CD14-positive monocyte (primary cell): ENCODE measurements at regions not wholly inside any gene's neighbourhood (a gene's known extent, or its start where the extent isn't known, plus 50 kb on each side); places are given as distances from the start of the nearest gene placed in this dataset.

Source experiments
- DNase-seq, 3 donors: peaks; one replicate each; pipeline ENCODE4 v3.0.0-alpha.2; 2011 to 2022
- H2AFZ ChIP-seq: 2 replicates; pipeline ENCODE4 v1.6.0; 2012; ENCODE audit warnings: mild to moderate bottlenecking, low read depth, low read length, inconsistent platforms; ENCODE audit not compliant: insufficient read depth, poor library complexity, severe bottlenecking
- H3K27ac ChIP-seq, 2 donors: 1 replicate in 1 of 2; 2 replicates in 1 of 2; pipeline ENCODE4 v1.5.1; 2012 to 2013; ENCODE audit warnings: low read length in 2 of 2, control low read depth in 1 of 2, inconsistent platforms in 1 of 2, low read depth in 1 of 2, mild to moderate bottlenecking in 1 of 2
- H3K27me3 ChIP-seq, 2 donors: one replicate each; pipeline versions ENCODE4 v1.6.0 to v1.6.1; 2011 to 2013; ENCODE audit warnings: low read length in 2 of 2; ENCODE audit not compliant: control insufficient read depth in 2 of 2, insufficient read depth in 2 of 2
- H3K36me3 ChIP-seq, 2 donors: replicated peaks in 1 of 2; 1 replicate in 1 of 2; 2 replicates in 1 of 2; pipeline versions ENCODE4 v1.5.1 to v1.6.1; 2012 to 2013; ENCODE audit warnings: low read length in 2 of 2, control low read depth in 1 of 2, inconsistent platforms in 1 of 2, mild to moderate bottlenecking in 1 of 2; ENCODE audit not compliant: insufficient read depth in 2 of 2, control insufficient read depth in 1 of 2
- H3K4me1 ChIP-seq, 2 donors: 1 replicate in 1 of 2; 2 replicates in 1 of 2; pipeline versions ENCODE4 v1.5.1 to v1.6.1; 2012 to 2013; ENCODE audit warnings: low read length in 2 of 2, control low read depth in 1 of 2, inconsistent platforms in 1 of 2, mild to moderate bottlenecking in 1 of 2, moderate library complexity in 1 of 2; ENCODE audit not compliant: insufficient read depth in 2 of 2, control insufficient read depth in 1 of 2
- H3K4me2 ChIP-seq: replicated peaks from 2 replicates; pipeline ENCODE3; 2012; ENCODE audit warnings: low read length, moderate library complexity, mild to moderate bottlenecking; ENCODE audit not compliant: poor library complexity, severe bottlenecking; ENCODE audit errors: extremely low read depth
- H3K4me3 ChIP-seq, 3 experiments: fragments of 200-600 bp in 1 of 3; sonication (generic) in 1 of 3; replicated peaks in 1 of 3; 1 replicate in 2 of 3; 2 replicates in 1 of 3; pipeline ENCODE4 v1.5.1; 2011 to 2013; ENCODE audit warnings: low read length in 3 of 3, mild to moderate bottlenecking in 3 of 3, control low read depth in 2 of 3, low read depth in 2 of 3, inconsistent platforms in 1 of 3, moderate library complexity in 1 of 3
- H3K79me2 ChIP-seq: 2 replicates; pipeline ENCODE4 v1.6.0; 2012; ENCODE audit warnings: mild to moderate bottlenecking, control low read depth, inconsistent platforms, low read length, moderate library complexity; ENCODE audit not compliant: insufficient read depth
- H3K9ac ChIP-seq: 2 replicates; pipeline ENCODE4 v1.6.0; 2017; ENCODE audit warnings: low read length, mild to moderate bottlenecking; ENCODE audit not compliant: insufficient read depth, poor library complexity, severe bottlenecking
- H3K9me3 ChIP-seq, 2 donors: replicated peaks in 1 of 2; 1 replicate in 1 of 2; 2 replicates in 1 of 2; pipeline versions ENCODE4 v1.5.1 to v1.6.1; 2012 to 2013; ENCODE audit warnings: low read length in 2 of 2, control low read depth in 1 of 2; ENCODE audit not compliant: control insufficient read depth in 1 of 2, insufficient read depth in 1 of 2
- H4K20me1 ChIP-seq: 2 replicates; pipeline ENCODE4 v1.6.0; 2012; ENCODE audit warnings: mild to moderate bottlenecking, low read length, control low read depth, moderate library complexity; ENCODE audit not compliant: insufficient read depth
- H3K27ac Mint-ChIP-seq, 7 donors: one replicate each; pipeline ENCODE4 v1.8.0; 2020; ENCODE audit warnings: mild to moderate bottlenecking in 7 of 7, mixed read lengths in 7 of 7, moderate library complexity in 6 of 7, inconsistent platforms in 2 of 7
- H3K27me3 Mint-ChIP-seq, 3 donors: one replicate each; pipeline ENCODE4 v1.8.0; 2021 to 2022; ENCODE audit warnings: low read depth in 3 of 3, mild to moderate bottlenecking in 3 of 3, mixed read lengths in 3 of 3, moderate library complexity in 3 of 3, inconsistent platforms in 1 of 3
- H3K36me3 Mint-ChIP-seq, 2 donors: one replicate each; pipeline ENCODE4 v1.8.0; 2020; ENCODE audit warnings: mixed read lengths in 2 of 2, inconsistent platforms in 1 of 2, mild to moderate bottlenecking in 1 of 2
- H3K4me1 Mint-ChIP-seq: one replicate; pipeline ENCODE4 v1.8.0; 2020; ENCODE audit warnings: mild to moderate bottlenecking, mixed read lengths
- H3K4me3 Mint-ChIP-seq, 2 donors: one replicate each; pipeline ENCODE4 v1.8.0; 2020; ENCODE audit warnings: mild to moderate bottlenecking in 2 of 2, mixed read lengths in 2 of 2, moderate library complexity in 1 of 2
- H3K9me3 Mint-ChIP-seq, 7 donors: one replicate each; pipeline ENCODE4 v1.8.0; 2020 to 2022; ENCODE audit warnings: mixed read lengths in 7 of 7, mild to moderate bottlenecking in 6 of 7, moderate library complexity in 6 of 7, inconsistent platforms in 2 of 7
- WGBS: methylation state at CpG from one replicate; pipeline ENCODE4 v1.1.5; 2013; ENCODE audit warnings: missing lambda C conversion rate; ENCODE audit not compliant: insufficient coverage; 5-methylcytosine and 5-hydroxymethylcytosine counted together
- intact Hi-C, 2 donors: fragments of 100-400 bp; cut with micrococcal nuclease; formaldehyde crosslinking; loops; one replicate each; pipeline versions ENCODE4 v1.15.0 to v1.15.1; 2023
- TF ChIP-seq, protein P1 (sequence below): fragments of 200-600 bp; IDR thresholded peaks from one replicate; pipeline ENCODE4 v1.8.0; 2022; ENCODE audit warnings: antibody characterized with exemption, mild to moderate bottlenecking

DNA sequence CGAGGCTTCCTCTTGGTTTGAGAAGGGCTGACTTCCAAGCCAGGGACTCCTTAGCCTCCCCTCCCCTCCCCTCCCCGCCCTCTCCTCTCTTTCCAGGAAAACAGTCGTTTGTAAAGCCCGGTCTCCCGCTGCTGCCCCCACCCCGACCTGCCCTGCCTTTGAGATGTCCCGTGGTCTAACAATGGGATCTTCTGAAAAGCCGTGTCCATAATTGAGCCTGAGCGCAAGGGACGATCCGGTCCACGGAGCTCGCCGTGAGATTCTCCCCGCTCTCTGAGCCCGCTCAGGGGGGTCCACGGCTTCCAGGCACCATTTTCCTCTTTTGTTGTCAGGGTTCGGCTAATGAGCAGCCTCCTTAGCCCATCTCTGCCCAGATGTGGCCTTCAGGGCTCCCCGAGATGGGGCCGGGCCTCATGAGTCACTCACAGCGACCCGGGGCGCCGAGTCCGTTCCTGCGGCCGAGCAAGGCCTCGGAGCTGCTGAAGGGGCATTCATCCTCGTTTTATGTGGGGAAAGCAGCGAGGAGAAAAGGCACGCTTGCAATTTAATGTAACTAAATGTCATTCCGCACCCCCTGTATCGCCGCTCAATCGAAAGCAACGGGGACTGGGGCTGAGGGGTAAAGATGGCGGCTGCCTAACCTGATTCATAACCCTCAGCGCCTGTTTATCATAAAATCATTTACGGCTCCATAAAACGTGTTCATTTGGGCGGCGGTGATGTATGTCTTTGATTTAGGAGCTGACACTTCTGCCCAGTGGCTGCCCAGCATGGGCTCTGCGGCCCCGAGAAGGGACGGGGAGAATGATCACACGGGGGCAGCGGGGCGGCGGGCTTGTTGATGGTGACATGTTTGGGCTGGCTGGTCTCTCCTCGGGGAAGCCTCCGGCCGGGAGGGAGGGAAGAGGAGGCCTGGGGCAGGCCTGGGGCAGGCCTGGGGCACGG lies 232.6 kb upstream of the C1orf174 start:
- TF ChIP-seq, protein P1, sequence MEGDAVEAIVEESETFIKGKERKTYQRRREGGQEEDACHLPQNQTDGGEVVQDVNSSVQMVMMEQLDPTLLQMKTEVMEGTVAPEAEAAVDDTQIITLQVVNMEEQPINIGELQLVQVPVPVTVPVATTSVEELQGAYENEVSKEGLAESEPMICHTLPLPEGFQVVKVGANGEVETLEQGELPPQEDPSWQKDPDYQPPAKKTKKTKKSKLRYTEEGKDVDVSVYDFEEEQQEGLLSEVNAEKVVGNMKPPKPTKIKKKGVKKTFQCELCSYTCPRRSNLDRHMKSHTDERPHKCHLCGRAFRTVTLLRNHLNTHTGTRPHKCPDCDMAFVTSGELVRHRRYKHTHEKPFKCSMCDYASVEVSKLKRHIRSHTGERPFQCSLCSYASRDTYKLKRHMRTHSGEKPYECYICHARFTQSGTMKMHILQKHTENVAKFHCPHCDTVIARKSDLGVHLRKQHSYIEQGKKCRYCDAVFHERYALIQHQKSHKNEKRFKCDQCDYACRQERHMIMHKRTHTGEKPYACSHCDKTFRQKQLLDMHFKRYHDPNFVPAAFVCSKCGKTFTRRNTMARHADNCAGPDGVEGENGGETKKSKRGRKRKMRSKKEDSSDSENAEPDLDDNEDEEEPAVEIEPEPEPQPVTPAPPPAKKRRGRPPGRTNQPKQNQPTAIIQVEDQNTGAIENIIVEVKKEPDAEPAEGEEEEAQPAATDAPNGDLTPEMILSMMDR = no peak
- no peak overlapping the region for H2AFZ ChIP-seq
- H3K36me3 Mint-ChIP-seq = no peaks in the 10 kb centered on the region
- H3K27me3 ChIP-seq = peaks cover 0 to 2% of the 10 kb centered on the region in 2 donors
- no peak for DNase-seq
- intact Hi-C loops = no loop called here
- no peaks in the 10 kb centered on the region for H4K20me1 ChIP-seq
- 85% methylated on average over 46 of the region's 53 CpGs for WGBS
- H3K4me3 Mint-ChIP-seq = no peak overlapping the region
- H3K27ac Mint-ChIP-seq = no peak overlapping the region
- H3K4me1 Mint-ChIP-seq = no peaks in the 10 kb centered on the region
- peaks cover 20 to 23% of the 10 kb centered on the region in 2 donors for H3K9me3 ChIP-seq
- no peak overlapping the region for H3K9ac ChIP-seq
- H3K36me3 ChIP-seq = no peaks in the 10 kb centered on the region
- H3K27me3 Mint-ChIP-seq = peaks cover under 1 to 10% (median 1%) of the 10 kb centered on the region in 3 donors
- no peak overlapping the region for H3K4me2 ChIP-seq
- H3K4me1 ChIP-seq = no peaks in the 10 kb centered on the region
- no peaks in the 10 kb centered on the region for H3K79me2 ChIP-seq
- H3K9me3 Mint-ChIP-seq = peaks cover 4 to 27% (median 15%) of the 10 kb centered on the region in 7 donors
- no peak overlapping the region for H3K4me3 ChIP-seq
- H3K27ac ChIP-seq = no peak overlapping the region

DNA sequence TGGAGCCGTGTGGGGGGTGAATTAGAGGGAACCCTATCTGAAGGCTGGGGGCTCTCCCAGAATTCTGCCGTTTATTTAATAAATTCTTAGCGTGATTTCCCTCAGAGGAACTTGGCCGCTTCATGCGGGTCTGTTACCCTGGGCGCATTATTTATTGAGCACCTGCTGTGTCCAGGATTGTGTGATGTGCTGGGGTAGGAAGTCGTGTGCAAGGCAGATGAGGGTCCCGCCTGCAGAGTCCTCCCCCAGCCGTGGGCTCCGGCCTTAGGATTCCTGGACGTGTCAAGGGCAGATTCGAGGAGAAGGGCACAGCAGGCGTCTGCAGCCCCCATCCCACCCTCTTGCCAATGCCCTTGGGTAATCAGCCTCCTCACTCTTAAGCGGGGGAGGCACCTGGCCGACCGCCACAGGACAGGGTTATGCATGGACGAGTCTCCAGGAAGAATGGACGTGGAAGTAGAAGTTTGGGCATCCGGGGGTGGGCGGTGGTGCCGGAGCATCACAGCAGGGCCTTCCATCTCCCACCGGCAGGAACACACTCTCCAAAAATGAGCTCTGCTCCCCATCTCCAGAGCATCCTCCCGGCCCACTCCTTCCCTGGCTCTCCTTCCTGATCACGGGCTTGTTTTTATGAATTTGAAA lies 233.3 kb upstream of the C1orf174 start:
- no peak overlapping the region for H3K27ac Mint-ChIP-seq
- H3K4me3 Mint-ChIP-seq = no peak overlapping the region
- Histone ChIP-seq H3K36me3 (no peaks in the 10 kb centered on the region), H3K27me3 (peaks cover 0 to 2% of the 10 kb centered on the region in 2 donors), H4K20me1 (no peaks in the 10 kb centered on the region), H3K9me3 (peaks cover 20 to 23% of the 10 kb centered on the region in 2 donors), H3K9ac (no peak overlapping the region), H3K27ac (no peak overlapping the region), H3K4me3 (no peak overlapping the region), H3K4me1 (no peaks in the 10 kb centered on the region), H3K79me2 (no peaks in the 10 kb centered on the region), H3K4me2 (no peak overlapping the region), H2AFZ (no peak overlapping the region)
- no peaks in the 10 kb centered on the region for H3K4me1 Mint-ChIP-seq
- intact Hi-C loops = no loop called here
- no peaks in the 10 kb centered on the region for H3K36me3 Mint-ChIP-seq
- TF ChIP-seq, protein P1 = no peak
- 92% methylated on average over 19 of the region's 24 CpGs for WGBS
- peaks cover 1 to 17% (median 3%) of the 10 kb centered on the region in 3 donors for H3K27me3 Mint-ChIP-seq
- DNase-seq = no peak
- H3K9me3 Mint-ChIP-seq = peaks cover 6 to 27% (median 17%) of the 10 kb centered on the region in 7 donors
